HepG2 (cell line): ENCODE measurements at regions not wholly inside any gene's neighbourhood (a gene's known extent, or its start where the extent isn't known, plus 50 kb on each side); places are given as distances from the start of the nearest gene placed in this dataset.
A peak's percentile ranks its signal among the peaks of the same experiment; 100 is the strongest.

Experiments used
- CEBPG ChIP-seq: IDR thresholded peaks from 2 replicates; pipeline ENCODE4 v1.6.1; 2016
- CENPT ChIP-seq: sonication (generic); formaldehyde crosslinking; IDR thresholded peaks from 2 replicates; pipeline ENCODE4 v1.8.0; 2022; ENCODE audit warnings: low read depth, mild to moderate bottlenecking, moderate library complexity, missing genetic modification reagents
- CERS6 ChIP-seq: sonication (generic); formaldehyde crosslinking; IDR thresholded peaks from 2 replicates; pipeline ENCODE4 v1.5.0; 2020; ENCODE audit warnings: missing genetic modification reagents
- CREBL2 ChIP-seq: sonication (generic); formaldehyde crosslinking; IDR thresholded peaks from 2 replicates; pipeline ENCODE4 v1.8.1; 2023; ENCODE audit warnings: missing genetic modification reagents, mild to moderate bottlenecking, borderline replicate concordance
- ELF3 ChIP-seq: IDR thresholded peaks from 2 replicates; pipeline ENCODE4 v1.6.1; 2016; ENCODE audit warnings: missing genetic modification reagents, missing compliant biosample characterization
- GATA4 ChIP-seq: sonication (generic); IDR thresholded peaks from 2 replicates; pipeline ENCODE4 v1.6.1; 2016; ENCODE audit warnings: antibody characterized with exemption, low read depth, borderline replicate concordance
- MIER3 ChIP-seq: IDR thresholded peaks from 2 replicates; pipeline ENCODE4 v1.6.1; 2016; ENCODE audit warnings: missing compliant biosample characterization, borderline replicate concordance
- NFAT5 ChIP-seq: sonication (generic); formaldehyde crosslinking; IDR thresholded peaks from 2 replicates; pipeline ENCODE4 v1.4.0; 2020; ENCODE audit warnings: missing genetic modification reagents
- NONO ChIP-seq, 2 experiments: fragments of 450-650 bp in 1 of 2; sonication (generic) in 1 of 2; formaldehyde crosslinking in 1 of 2; IDR thresholded peaks in 1 of 2; conservative IDR thresholded peaks in 1 of 2; 2 replicates each; pipeline versions ENCODE4 v1.6.1 to v1.8.0; 2017 to 2022; ENCODE audit warnings: mild to moderate bottlenecking in 1 of 2, missing genetic modification reagents in 1 of 2, moderate library complexity in 1 of 2
- NR2F2 ChIP-seq: IDR thresholded peaks from 2 replicates; pipeline ENCODE4 v1.6.1; 2012; ENCODE audit warnings: low read depth, inconsistent platforms, borderline replicate concordance
- PAXIP1 ChIP-seq: sonication (generic); formaldehyde crosslinking; conservative IDR thresholded peaks from 2 replicates; pipeline ENCODE4 v1.4.0; 2020; ENCODE audit warnings: mild to moderate bottlenecking, missing genetic modification reagents, moderate library complexity
- PHF8 ChIP-seq: sonication (generic); formaldehyde crosslinking; IDR thresholded peaks from 2 replicates; pipeline ENCODE4 v1.5.0; 2020; ENCODE audit warnings: missing genetic modification reagents
- PPARG ChIP-seq: conservative IDR thresholded peaks from 2 replicates; pipeline ENCODE4 v1.6.1; 2016; ENCODE audit warnings: missing biosample characterization, missing genetic modification reagents
- RNF2 ChIP-seq: fragments of 450-650 bp; conservative IDR thresholded peaks from 2 replicates; pipeline ENCODE4 v1.6.1; 2016; ENCODE audit warnings: low read depth
- SKI ChIP-seq: fragments of 450-650 bp; IDR thresholded peaks from one replicate; pipeline ENCODE4 v1.6.1; 2018; ENCODE audit warnings: mild to moderate bottlenecking; ENCODE audit not compliant: partially characterized antibody
- SNAI1 ChIP-seq: sonication (generic); formaldehyde crosslinking; IDR thresholded peaks from 2 replicates; pipeline ENCODE4 v1.5.0; 2020; ENCODE audit warnings: mild to moderate bottlenecking, missing genetic modification reagents, borderline replicate concordance
- TBX3 ChIP-seq: fragments of 450-650 bp; IDR thresholded peaks from 2 replicates; pipeline ENCODE4 v1.6.1; 2017; ENCODE audit warnings: antibody characterized with exemption, mild to moderate bottlenecking, inconsistent platforms, borderline replicate concordance
- TFDP2 ChIP-seq: sonication (generic); formaldehyde crosslinking; IDR thresholded peaks from 2 replicates; pipeline ENCODE4 v1.4.0; 2020; ENCODE audit warnings: missing genetic modification reagents
- ZNF432 ChIP-seq: sonication (generic); formaldehyde crosslinking; IDR thresholded peaks from 2 replicates; pipeline ENCODE4 v1.5.0; 2020; ENCODE audit warnings: missing genetic modification reagents, mild to moderate bottlenecking, borderline replicate concordance
- ZNF570 ChIP-seq: sonication (generic); formaldehyde crosslinking; IDR thresholded peaks from 2 replicates; pipeline ENCODE4 v1.4.0; 2020; ENCODE audit warnings: mild to moderate bottlenecking, missing genetic modification reagents, borderline replicate concordance
- ZNF878 ChIP-seq: sonication (generic); formaldehyde crosslinking; IDR thresholded peaks from 2 replicates; pipeline ENCODE4 v1.8.1; 2023; ENCODE audit warnings: mild to moderate bottlenecking, missing genetic modification reagents, moderate library complexity

- TF ChIP-seq NFAT5 (CRISPR knock-in tag) (no peak), PPARG (CRISPR knock-in tag) (peak; percentile 81), CREBL2 (no peak), NONO (IDR thresholded peaks at IDR 0.05) (no peak), NONO (CRISPR knock-in tag; conservative IDR thresholded peaks at IDR 0.05) (no peak), CERS6 (CRISPR knock-in tag) (no peak), TBX3 (no peak), ZNF432 (CRISPR knock-in tag) (no peak), ELF3 (CRISPR knock-in tag) (no peak), ZNF570 (CRISPR knock-in tag) (no peak), GATA4 (no peak), PHF8 (CRISPR knock-in tag) (no peak), MIER3 (CRISPR knock-in tag) (no peak), SNAI1 (CRISPR knock-in tag) (no peak), ZNF878 (CRISPR knock-in tag) (no peak), SKI (peak; percentile 59), PAXIP1 (CRISPR knock-in tag) (peak; percentile 52; the same call in 1 of the 2 replicates), CENPT (CRISPR knock-in tag) (no peak), RNF2 (no peak), NR2F2 (peak; percentile 48; the same call in 1 of the 2 replicates), CEBPG (peak; percentile 43), TFDP2 (no peak)
These were observed 158.6 kb upstream of the NT5E start (continued) for GRCh38 chr6:85291326-85291725.
